GM12878 (cell line): ENCODE measurements at regions not wholly inside any gene's neighbourhood (a gene's known extent, or its start where the extent isn't known, plus 50 kb on each side); places are given as distances from the start of the nearest gene placed in this dataset.

Experiments used
- EGR1 ChIP-seq, 2 experiments: IDR thresholded peaks; 1 replicate in 1 of 2; 2 replicates in 1 of 2; pipeline ENCODE4 v1.6.1; 2011 to 2012; ENCODE audit warnings: low read depth in 2 of 2, low read length in 2 of 2, borderline replicate concordance in 1 of 2, mild to moderate bottlenecking in 1 of 2, moderate library complexity in 1 of 2
- EZH2 ChIP-seq: IDR thresholded peaks from 2 replicates; pipeline ENCODE4 v1.6.1; 2012; ENCODE audit warnings: low read depth, mild to moderate bottlenecking, control low read depth, inconsistent platforms, low read length, borderline replicate concordance; ENCODE audit not compliant: control insufficient read depth
- POLR2A ChIP-seq: IDR thresholded peaks from 2 replicates; pipeline ENCODE4 v1.6.1; 2011; ENCODE audit warnings: low read depth, mild to moderate bottlenecking, low read length
- SIN3A ChIP-seq: IDR thresholded peaks from 2 replicates; pipeline ENCODE4 v1.6.1; 2012; ENCODE audit warnings: low read depth, low read length, improper control_type of control experiment
- TF ChIP-seq, protein P1 (sequence below): IDR thresholded peaks from 2 replicates; pipeline ENCODE4 v1.6.1; 2012; ENCODE audit warnings: low read depth, low read length, improper control_type of control experiment
- TF ChIP-seq, protein P2 (sequence below): fragments of 450-650 bp; IDR thresholded peaks from 2 replicates; pipeline ENCODE4 v1.6.1; 2017; ENCODE audit warnings: mild to moderate bottlenecking, low read depth, inconsistent platforms; ENCODE audit not compliant: poor library complexity, severe bottlenecking
- TF ChIP-seq, protein P3 (sequence below), 3 experiments: IDR thresholded peaks in 2 of 3; conservative IDR thresholded peaks in 1 of 3; 2 replicates each; pipeline ENCODE4 v1.5.1; 2011; ENCODE audit warnings: low read depth in 3 of 3, low read length in 3 of 3, mild to moderate bottlenecking in 3 of 3, control low read depth in 2 of 3, moderate library complexity in 2 of 3, inconsistent platforms in 1 of 3, mixed read lengths in 1 of 3; ENCODE audit not compliant: control insufficient read depth in 2 of 3, insufficient read depth in 1 of 3; ENCODE audit errors: extremely low read depth in 1 of 3

DNA sequence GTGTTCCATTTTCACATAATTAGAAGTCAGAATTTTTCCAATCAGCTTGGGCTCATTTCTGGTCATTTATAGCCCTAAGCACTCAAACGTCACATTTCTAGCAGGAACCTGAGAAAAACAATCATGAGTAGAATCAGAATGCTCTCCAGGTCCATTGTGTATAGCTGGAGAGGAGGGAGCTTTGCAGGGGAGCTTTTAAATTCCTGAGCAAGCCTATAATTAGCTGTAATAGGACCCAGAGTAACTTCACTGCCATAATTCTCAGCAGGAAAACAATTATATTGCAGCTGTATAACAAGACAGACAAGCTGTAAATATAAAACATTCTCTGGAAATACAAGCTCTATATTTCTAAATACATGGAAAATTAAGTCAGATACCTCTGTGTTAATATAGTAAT, 637.6 kb upstream of the SGCD start:
- TF ChIP-seq EGR1 (IDR thresholded peaks at IDR 0.05; ENCODE audit: borderline replicate concordance in 1 of 2, low read depth in 2 of 2, low read length in 2 of 2) = no peak
- TF ChIP-seq, protein P1, sequence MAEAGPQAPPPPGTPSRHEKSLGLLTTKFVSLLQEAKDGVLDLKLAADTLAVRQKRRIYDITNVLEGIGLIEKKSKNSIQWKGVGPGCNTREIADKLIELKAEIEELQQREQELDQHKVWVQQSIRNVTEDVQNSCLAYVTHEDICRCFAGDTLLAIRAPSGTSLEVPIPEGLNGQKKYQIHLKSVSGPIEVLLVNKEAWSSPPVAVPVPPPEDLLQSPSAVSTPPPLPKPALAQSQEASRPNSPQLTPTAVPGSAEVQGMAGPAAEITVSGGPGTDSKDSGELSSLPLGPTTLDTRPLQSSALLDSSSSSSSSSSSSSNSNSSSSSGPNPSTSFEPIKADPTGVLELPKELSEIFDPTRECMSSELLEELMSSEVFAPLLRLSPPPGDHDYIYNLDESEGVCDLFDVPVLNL = no peak
- no peak for TF ChIP-seq EZH2
- TF ChIP-seq POLR2A = no peak
- TF ChIP-seq SIN3A = no peak
- TF ChIP-seq, protein P2, sequence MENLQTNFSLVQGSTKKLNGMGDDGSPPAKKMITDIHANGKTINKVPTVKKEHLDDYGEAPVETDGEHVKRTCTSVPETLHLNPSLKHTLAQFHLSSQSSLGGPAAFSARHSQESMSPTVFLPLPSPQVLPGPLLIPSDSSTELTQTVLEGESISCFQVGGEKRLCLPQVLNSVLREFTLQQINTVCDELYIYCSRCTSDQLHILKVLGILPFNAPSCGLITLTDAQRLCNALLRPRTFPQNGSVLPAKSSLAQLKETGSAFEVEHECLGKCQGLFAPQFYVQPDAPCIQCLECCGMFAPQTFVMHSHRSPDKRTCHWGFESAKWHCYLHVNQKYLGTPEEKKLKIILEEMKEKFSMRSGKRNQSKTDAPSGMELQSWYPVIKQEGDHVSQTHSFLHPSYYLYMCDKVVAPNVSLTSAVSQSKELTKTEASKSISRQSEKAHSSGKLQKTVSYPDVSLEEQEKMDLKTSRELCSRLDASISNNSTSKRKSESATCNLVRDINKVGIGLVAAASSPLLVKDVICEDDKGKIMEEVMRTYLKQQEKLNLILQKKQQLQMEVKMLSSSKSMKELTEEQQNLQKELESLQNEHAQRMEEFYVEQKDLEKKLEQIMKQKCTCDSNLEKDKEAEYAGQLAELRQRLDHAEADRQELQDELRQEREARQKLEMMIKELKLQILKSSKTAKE = no peak
- TF ChIP-seq, protein P3, sequence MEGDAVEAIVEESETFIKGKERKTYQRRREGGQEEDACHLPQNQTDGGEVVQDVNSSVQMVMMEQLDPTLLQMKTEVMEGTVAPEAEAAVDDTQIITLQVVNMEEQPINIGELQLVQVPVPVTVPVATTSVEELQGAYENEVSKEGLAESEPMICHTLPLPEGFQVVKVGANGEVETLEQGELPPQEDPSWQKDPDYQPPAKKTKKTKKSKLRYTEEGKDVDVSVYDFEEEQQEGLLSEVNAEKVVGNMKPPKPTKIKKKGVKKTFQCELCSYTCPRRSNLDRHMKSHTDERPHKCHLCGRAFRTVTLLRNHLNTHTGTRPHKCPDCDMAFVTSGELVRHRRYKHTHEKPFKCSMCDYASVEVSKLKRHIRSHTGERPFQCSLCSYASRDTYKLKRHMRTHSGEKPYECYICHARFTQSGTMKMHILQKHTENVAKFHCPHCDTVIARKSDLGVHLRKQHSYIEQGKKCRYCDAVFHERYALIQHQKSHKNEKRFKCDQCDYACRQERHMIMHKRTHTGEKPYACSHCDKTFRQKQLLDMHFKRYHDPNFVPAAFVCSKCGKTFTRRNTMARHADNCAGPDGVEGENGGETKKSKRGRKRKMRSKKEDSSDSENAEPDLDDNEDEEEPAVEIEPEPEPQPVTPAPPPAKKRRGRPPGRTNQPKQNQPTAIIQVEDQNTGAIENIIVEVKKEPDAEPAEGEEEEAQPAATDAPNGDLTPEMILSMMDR (IDR thresholded peaks at IDR 0.05 in 2 of 3, conservative IDR thresholded peaks at IDR 0.05 in 1 of 3; ENCODE audit: control insufficient read depth in 2 of 3, extremely low read depth in 1 of 3, insufficient read depth in 1 of 3, low read depth in 3 of 3, low read length in 3 of 3) = no peak
